ENCODE measurements at regions not wholly inside any gene's neighbourhood (a gene's known extent, or its start where the extent isn't known, plus 50 kb on each side); places are given as distances from the start of the nearest gene placed in this dataset.

DNA sequence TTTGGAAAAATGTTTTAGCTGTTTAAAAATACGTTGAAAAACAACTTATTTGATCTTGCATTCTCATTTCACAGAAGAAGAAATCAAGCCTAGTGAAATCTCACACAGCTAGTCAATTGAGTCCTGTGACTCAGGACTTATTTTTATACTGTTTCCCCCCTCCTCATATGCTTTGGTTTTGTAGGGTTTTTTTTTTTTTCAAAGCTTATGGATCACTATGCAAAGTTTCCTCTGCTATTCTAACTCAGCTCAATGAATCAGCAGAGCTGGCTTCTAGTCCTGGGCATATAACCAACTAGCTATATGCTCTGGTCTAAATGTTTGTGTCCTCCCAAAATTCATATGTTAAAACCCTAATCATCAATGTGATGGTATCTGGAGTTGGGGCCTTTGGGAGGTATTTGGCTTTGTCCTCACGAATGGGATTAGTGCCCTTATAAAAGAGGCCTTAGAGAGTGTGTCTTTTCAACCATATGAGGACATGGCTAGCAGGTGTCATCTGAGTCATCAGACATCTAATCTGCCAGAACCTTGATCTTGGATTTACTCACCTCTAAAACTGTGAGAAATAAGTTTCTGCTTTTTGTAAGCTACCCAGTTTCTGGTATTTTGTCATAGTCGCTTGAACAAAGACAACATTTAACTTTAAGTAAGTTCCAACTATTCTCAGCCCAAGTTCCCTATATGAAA lies 317.2 kb upstream of the C1orf87 start:
- CTCF ChIA-PET, result no interaction called here
- intact Hi-C loops (cut with micrococcal nuclease), result no loop called here
- Mint-ChIP-seq H3K4me3 (no peak overlapping the region), H3K27me3 (ENCODE audit: low read depth) (peaks cover 5% of the 10 kb centered on the region), H3K27ac (no peak overlapping the region), H3K9me3 (no peaks in the 10 kb centered on the region), H3K36me3 (ENCODE audit: low read depth) (no peaks in the 10 kb centered on the region), H3K4me1 (ENCODE audit: low read depth) (no peaks in the 10 kb centered on the region)
- DNase-seq, result no peak

- no peak overlapping the region for H3K27ac Mint-ChIP-seq
- CTCF ChIA-PET, result interaction anchor here (0.6 to 0.7 kb wide), 2 partner anchors 24 to 378 kb away, joined by 3 read pairs; no protein-coding TSS in a partner anchor
- no peaks in the 10 kb centered on the region for H3K36me3 Mint-ChIP-seq (ENCODE audit: low read depth)
- peaks cover 5% of the 10 kb centered on the region for H3K27me3 Mint-ChIP-seq (ENCODE audit: low read depth)
- DNase-seq, result no peak
- no peaks in the 10 kb centered on the region for H3K4me1 Mint-ChIP-seq (ENCODE audit: low read depth)
- H3K4me3 Mint-ChIP-seq, result no peak overlapping the region
- no peaks in the 10 kb centered on the region for H3K9me3 Mint-ChIP-seq
- intact Hi-C loops (cut with micrococcal nuclease), result no loop called here
Measured at GRCh38 chr1:60388092-60388987, 314.8 kb upstream of the C1orf87 start.

DNA sequence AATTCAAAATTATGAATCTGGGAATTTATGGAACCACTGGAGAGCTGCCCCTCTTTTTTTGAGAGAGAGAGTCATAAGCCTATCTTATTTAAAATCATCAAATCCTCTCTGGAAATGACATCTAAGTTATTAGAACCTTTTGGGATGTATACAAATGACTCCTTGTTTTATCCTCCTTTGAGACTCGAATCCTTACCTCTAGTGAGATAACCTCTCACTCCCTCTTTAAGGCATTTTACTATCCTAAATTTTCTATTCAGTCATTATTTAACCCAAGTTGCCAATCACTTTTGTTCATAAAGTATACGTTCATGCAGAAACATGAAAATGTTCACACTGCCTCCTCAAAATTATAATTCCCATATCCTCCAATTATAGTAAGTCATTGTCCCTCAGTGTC lies 313.6 kb upstream of the C1orf87 start:
- no peaks in the 10 kb centered on the region for H3K36me3 Mint-ChIP-seq (ENCODE audit: low read depth)
- H3K4me1 Mint-ChIP-seq (ENCODE audit: low read depth), result no peaks in the 10 kb centered on the region
- H3K27me3 Mint-ChIP-seq (ENCODE audit: low read depth), result peaks cover 5% of the 10 kb centered on the region
- CTCF ChIA-PET, result no interaction called here
- H3K9me3 Mint-ChIP-seq, result no peaks in the 10 kb centered on the region
- no peak overlapping the region for H3K27ac Mint-ChIP-seq
- H3K4me3 Mint-ChIP-seq, result no peak overlapping the region
- intact Hi-C loops (cut with micrococcal nuclease), result no loop called here
- no peak for DNase-seq

DNA sequence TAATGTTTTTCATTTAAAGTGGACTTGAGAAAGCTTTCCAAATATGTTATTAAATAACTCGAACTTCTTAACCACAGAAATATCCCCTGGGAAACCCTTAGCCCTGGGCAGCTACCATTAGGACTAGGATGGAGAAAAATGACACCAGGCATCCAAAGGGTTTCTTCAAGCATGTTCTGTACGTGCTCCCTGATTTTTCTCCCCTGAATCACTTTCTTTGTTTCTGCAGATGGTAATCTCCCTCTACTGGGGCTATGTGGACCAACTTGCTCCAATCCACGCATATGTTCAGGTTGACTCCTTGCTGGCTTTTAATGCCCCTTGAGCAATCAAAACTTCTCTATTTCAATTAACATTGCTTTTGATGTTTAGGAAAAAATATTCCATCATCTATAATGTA lies 312.7 kb upstream of the C1orf87 start:
- Mint-ChIP-seq H3K27ac (no peak overlapping the region), H3K9me3 (no peaks in the 10 kb centered on the region), H3K4me1 (ENCODE audit: low read depth) (no peaks in the 10 kb centered on the region), H3K27me3 (ENCODE audit: low read depth) (peaks cover 5% of the 10 kb centered on the region), H3K36me3 (ENCODE audit: low read depth) (no peaks in the 10 kb centered on the region), H3K4me3 (no peak overlapping the region)
- CTCF ChIA-PET, result no interaction called here
- DNase-seq, result no peak
- intact Hi-C loops (cut with micrococcal nuclease), result no loop called here

DNA sequence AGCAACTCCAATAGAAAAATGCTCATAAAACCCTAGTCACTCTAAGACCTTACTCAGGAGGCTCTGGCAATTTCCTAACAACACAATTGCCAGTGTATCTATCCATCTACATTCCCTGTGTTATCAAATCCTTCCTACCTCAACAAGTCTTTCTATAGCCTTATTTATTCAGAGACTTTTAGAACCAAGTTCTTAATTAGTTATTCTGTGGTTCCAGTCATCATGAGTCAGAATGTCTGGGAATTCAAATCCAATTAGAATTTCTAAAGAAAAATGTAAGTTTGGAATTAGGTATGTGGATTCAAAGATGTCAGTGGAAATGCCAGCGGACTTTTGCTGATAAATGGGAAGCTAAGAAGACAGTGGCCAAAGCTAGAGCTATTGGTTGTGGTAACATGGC lies 302.6 kb upstream of the C1orf87 start:
- H3K4me3 Mint-ChIP-seq, result no peak overlapping the region
- DNase-seq, result no peak
- intact Hi-C loops (cut with micrococcal nuclease), result no loop called here
- no peaks in the 10 kb centered on the region for H3K36me3 Mint-ChIP-seq (ENCODE audit: low read depth)
- no peaks in the 10 kb centered on the region for H3K27me3 Mint-ChIP-seq (ENCODE audit: low read depth)
- H3K9me3 Mint-ChIP-seq, result no peaks in the 10 kb centered on the region
- CTCF ChIA-PET, result no interaction called here
- no peaks in the 10 kb centered on the region for H3K4me1 Mint-ChIP-seq (ENCODE audit: low read depth)
- H3K27ac Mint-ChIP-seq, result no peak overlapping the region

DNA sequence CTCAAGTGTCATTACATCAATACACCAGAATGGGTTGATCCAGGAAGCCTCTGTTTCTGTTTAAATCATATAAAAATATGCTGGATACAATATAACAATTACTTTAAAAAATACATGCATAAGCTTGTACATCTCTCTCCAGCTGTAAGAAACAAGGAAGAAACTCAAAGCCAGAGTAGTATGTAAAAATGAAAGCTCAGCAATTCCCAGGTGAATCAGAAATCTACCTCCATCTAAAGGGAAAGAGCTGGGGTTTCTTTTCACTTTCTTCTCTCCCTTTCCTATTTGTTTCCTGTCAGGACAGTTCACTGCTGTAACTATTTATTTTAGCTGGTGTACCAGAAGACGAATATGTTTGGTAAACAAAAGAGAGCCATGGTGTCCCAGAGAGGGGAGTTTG lies 301.0 kb upstream of the C1orf87 start:
- no peak for DNase-seq
- Mint-ChIP-seq H3K4me1 (ENCODE audit: low read depth) (no peaks in the 10 kb centered on the region), H3K4me3 (no peak overlapping the region), H3K36me3 (ENCODE audit: low read depth) (no peaks in the 10 kb centered on the region), H3K9me3 (no peaks in the 10 kb centered on the region), H3K27ac (no peak overlapping the region), H3K27me3 (ENCODE audit: low read depth) (peaks cover 1% of the 10 kb centered on the region)
- intact Hi-C loops (cut with micrococcal nuclease), result no loop called here
- CTCF ChIA-PET, result no interaction called here

- H3K4me3 Mint-ChIP-seq, result no peak overlapping the region
- H3K27ac Mint-ChIP-seq, result no peak overlapping the region
- no peaks in the 10 kb centered on the region for H3K36me3 Mint-ChIP-seq (ENCODE audit: low read depth)
- H3K4me1 Mint-ChIP-seq (ENCODE audit: low read depth), result no peaks in the 10 kb centered on the region
- no peaks in the 10 kb centered on the region for H3K9me3 Mint-ChIP-seq
- CTCF ChIA-PET, result no interaction called here
- intact Hi-C loops (cut with micrococcal nuclease), result no loop called here
- no peak for DNase-seq
- peaks cover 1% of the 10 kb centered on the region for H3K27me3 Mint-ChIP-seq (ENCODE audit: low read depth)
Measured at GRCh38 chr1:60367532-60367931, 294.0 kb upstream of the C1orf87 start.

- CTCF ChIA-PET, result no interaction called here
- intact Hi-C loops (cut with micrococcal nuclease), result no loop called here
- Mint-ChIP-seq H3K27ac (no peak overlapping the region), H3K4me1 (ENCODE audit: low read depth) (no peaks in the 10 kb centered on the region), H3K4me3 (no peak overlapping the region), H3K9me3 (peaks cover 4% of the 10 kb centered on the region), H3K36me3 (ENCODE audit: low read depth) (no peaks in the 10 kb centered on the region), H3K27me3 (ENCODE audit: low read depth) (no peaks in the 10 kb centered on the region)
- DNase-seq, result no peak
Measured at GRCh38 chr1:60359431-60359830, 285.9 kb upstream of the C1orf87 start.

GRCh38 chr1:60350531-60350930 lies 277.0 kb upstream of the C1orf87 start:
- H3K27me3 Mint-ChIP-seq (ENCODE audit: low read depth), result no peaks in the 10 kb centered on the region

GRCh38 chr1:60348884-60349283 lies 275.3 kb upstream of the C1orf87 start:
- Mint-ChIP-seq H3K27me3 (ENCODE audit: low read depth) (no peaks in the 10 kb centered on the region), H3K9me3 (no peaks in the 10 kb centered on the region), H3K36me3 (ENCODE audit: low read depth) (no peaks in the 10 kb centered on the region), H3K4me3 (no peak overlapping the region), H3K4me1 (ENCODE audit: low read depth) (no peaks in the 10 kb centered on the region), H3K27ac (no peak overlapping the region)
- CTCF ChIA-PET, result no interaction called here
- no peak for DNase-seq
- intact Hi-C loops (cut with micrococcal nuclease), result no loop called here

More at GRCh38 chr1:60350531-60350930, 277.0 kb upstream of the C1orf87 start:
- DNase-seq, result no peak
- CTCF ChIA-PET, result no interaction called here
- intact Hi-C loops (cut with micrococcal nuclease), result no loop called here
- Mint-ChIP-seq H3K27ac (no peak overlapping the region), H3K4me3 (no peak overlapping the region), H3K4me1 (ENCODE audit: low read depth) (no peaks in the 10 kb centered on the region), H3K36me3 (ENCODE audit: low read depth) (no peaks in the 10 kb centered on the region), H3K9me3 (peaks cover under 1% of the 10 kb centered on the region)

DNA sequence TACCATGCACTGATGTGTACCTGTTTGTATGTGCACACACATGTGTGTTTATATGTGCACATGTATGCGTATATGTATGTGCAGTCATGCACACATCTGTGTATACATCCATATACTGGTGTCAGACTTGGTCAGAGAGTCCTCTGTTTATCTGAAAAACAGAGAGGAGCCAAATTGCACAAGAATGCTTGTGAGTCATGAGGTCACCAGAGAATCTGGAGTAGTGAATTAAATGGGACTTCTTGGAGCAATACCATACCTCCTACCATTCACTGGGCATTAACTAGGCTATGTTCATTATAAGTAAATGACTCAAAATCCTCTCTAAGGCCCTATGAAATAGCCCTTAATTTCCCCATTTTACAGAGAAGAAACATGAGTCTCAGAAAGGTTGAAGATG lies 272.1 kb upstream of the C1orf87 start:
- DNase-seq, result no peak
- CTCF ChIA-PET, result no interaction called here
- intact Hi-C loops (cut with micrococcal nuclease), result no loop called here

DNA sequence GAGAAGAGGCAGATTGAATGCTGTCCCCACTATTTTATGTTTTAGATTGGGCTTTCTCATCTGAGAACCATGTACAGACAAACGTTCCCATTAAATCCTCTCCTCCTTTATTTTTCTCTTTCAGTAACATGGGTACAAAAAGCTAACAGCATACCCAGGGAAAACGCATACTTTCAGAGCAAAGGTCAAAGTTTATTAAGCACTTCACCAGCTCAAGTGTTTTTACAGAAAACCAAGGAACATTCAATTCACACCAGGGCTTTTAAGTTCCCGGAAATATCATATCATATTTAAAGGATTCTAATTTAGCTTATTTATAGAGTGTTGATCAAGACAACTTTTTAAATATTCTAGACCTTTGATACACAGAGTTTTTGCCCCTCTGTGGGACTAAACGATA lies 271.5 kb upstream of the C1orf87 start:
- intact Hi-C loops (cut with micrococcal nuclease), result no loop called here
- Mint-ChIP-seq H3K36me3 (ENCODE audit: low read depth) (no peaks in the 10 kb centered on the region), H3K27me3 (ENCODE audit: low read depth) (no peaks in the 10 kb centered on the region), H3K27ac (no peak overlapping the region), H3K4me3 (no peak overlapping the region), H3K4me1 (ENCODE audit: low read depth) (no peaks in the 10 kb centered on the region), H3K9me3 (no peaks in the 10 kb centered on the region)
- CTCF ChIA-PET, result no interaction called here
- no peak for DNase-seq

More for the DNA sequence above, 272.1 kb upstream of the C1orf87 start:
- Mint-ChIP-seq H3K9me3 (no peaks in the 10 kb centered on the region), H3K36me3 (ENCODE audit: low read depth) (no peaks in the 10 kb centered on the region), H3K27me3 (ENCODE audit: low read depth) (no peaks in the 10 kb centered on the region), H3K27ac (no peak overlapping the region), H3K4me3 (no peak overlapping the region), H3K4me1 (ENCODE audit: low read depth) (no peaks in the 10 kb centered on the region)

- CTCF ChIA-PET, result no interaction called here
- intact Hi-C loops (cut with micrococcal nuclease), result no loop called here
- no peaks in the 10 kb centered on the region for H3K27me3 Mint-ChIP-seq (ENCODE audit: low read depth)
Measured at GRCh38 chr1:60343736-60344135, 270.2 kb upstream of the C1orf87 start.

More at GRCh38 chr1:60343736-60344135, 270.2 kb upstream of the C1orf87 start:
- no peaks in the 10 kb centered on the region for H3K4me1 Mint-ChIP-seq (ENCODE audit: low read depth)
- no peaks in the 10 kb centered on the region for H3K36me3 Mint-ChIP-seq (ENCODE audit: low read depth)
- no peaks in the 10 kb centered on the region for H3K9me3 Mint-ChIP-seq
- H3K4me3 Mint-ChIP-seq, result no peak overlapping the region
- no peak for DNase-seq
- no peak overlapping the region for H3K27ac Mint-ChIP-seq

Measured in activated naive CD4-positive, alpha-beta T cell treated with anti-CD3 and anti-CD28 coated beads for 36 hours (primary cell).